ENCODE measurements at regions not wholly inside any gene's neighbourhood (a gene's known extent, or its start where the extent isn't known, plus 50 kb on each side); places are given as distances from the start of the nearest gene placed in this dataset.
"Not testable (repeated sequence)": the region's sequence is repeated elsewhere in the genome, so short reads cannot be mapped to it uniquely, and the experiment has no call there.

- DNase-seq (ENCODE audit: low spot score): no peak
Measured at GRCh38 chr2:196278491-196278911, 107.1 kb upstream of the STK17B start.

GRCh38 chr2:196279541-196279940 is 108.2 kb upstream of the STK17B start:
- DNase-seq (ENCODE audit: low spot score): no peak

- DNase-seq (ENCODE audit: low spot score): no peak
Measured at GRCh38 chr2:196284144-196284844, 112.9 kb upstream of the STK17B start.

- no peak for DNase-seq (ENCODE audit: low spot score)
Measured at GRCh38 chr2:196284866-196285557, 113.6 kb upstream of the STK17B start.

- DNase-seq (ENCODE audit: low spot score): no peak
Measured at GRCh38 chr2:196286821-196287220, 115.4 kb upstream of the STK17B start.

GRCh38 chr2:196287523-196287922 is 116.1 kb upstream of the STK17B start:
- no peak for DNase-seq (ENCODE audit: low spot score)

GRCh38 chr2:196288006-196288538 is 116.7 kb upstream of the STK17B start:
- no peak for DNase-seq (ENCODE audit: low spot score)

- no peak for DNase-seq (ENCODE audit: low spot score)
Measured at GRCh38 chr2:196289000-196289399, 117.6 kb upstream of the STK17B start.

GRCh38 chr2:196290136-196290535 is 118.8 kb upstream of the STK17B start:
- DNase-seq (ENCODE audit: low spot score): no peak

GRCh38 chr2:196290569-196290968 is 119.2 kb upstream of the STK17B start:
- no peak for DNase-seq (ENCODE audit: low spot score)

- DNase-seq (ENCODE audit: low spot score): no peak
Measured at GRCh38 chr2:196291426-196291825, 120.0 kb upstream of the STK17B start.

- DNase-seq (ENCODE audit: low spot score): no peak
Measured at GRCh38 chr2:196291873-196292800, 120.8 kb upstream of the STK17B start.

GRCh38 chr2:196293751-196294515 is 122.6 kb upstream of the STK17B start:
- no peak for DNase-seq (ENCODE audit: low spot score)

GRCh38 chr2:196294516-196294909 is 123.1 kb upstream of the STK17B start:
- DNase-seq (ENCODE audit: low spot score): no peak

- no peak for DNase-seq (ENCODE audit: low spot score)
Measured at GRCh38 chr2:196295005-196295404, 123.6 kb upstream of the STK17B start.

GRCh38 chr2:196298106-196298723 is 126.8 kb upstream of the STK17B start:
- not testable (repeated sequence) for DNase-seq (ENCODE audit: low spot score)

GRCh38 chr2:196307775-196308305 is 136.5 kb upstream of the STK17B start:
- no peak for DNase-seq (ENCODE audit: low spot score)

- no peak for DNase-seq (ENCODE audit: low spot score)
Measured at GRCh38 chr2:196309691-196310090, 138.3 kb upstream of the STK17B start.

- no peak for DNase-seq (ENCODE audit: low spot score)
Measured at GRCh38 chr2:196314157-196314556, 142.8 kb upstream of the STK17B start.

- no peak for DNase-seq (ENCODE audit: low spot score)
Measured at GRCh38 chr2:196314780-196315179, 143.4 kb upstream of the STK17B start.
